NT2/D1 (cell line): ENCODE measurements at regions not wholly inside any gene's neighbourhood (a gene's known extent, or its start where the extent isn't known, plus 50 kb on each side); places are given as distances from the start of the nearest gene placed in this dataset.

ENCODE experiments used
- SUZ12 ChIP-seq: IDR thresholded peaks from 2 replicates; pipeline ENCODE4 v1.6.1; 2011; ENCODE audit not compliant: insufficient read length, insufficient read depth; ENCODE audit errors: extremely low read depth
- YY1 ChIP-seq: IDR thresholded peaks from 2 replicates; pipeline ENCODE4 v1.6.1; 2011; ENCODE audit not compliant: insufficient read length, insufficient read depth
- ZNF274 ChIP-seq: IDR thresholded peaks from 2 replicates; pipeline ENCODE4 v1.6.1; 2011; ENCODE audit warnings: mild to moderate bottlenecking, low read depth, low read length

DNA sequence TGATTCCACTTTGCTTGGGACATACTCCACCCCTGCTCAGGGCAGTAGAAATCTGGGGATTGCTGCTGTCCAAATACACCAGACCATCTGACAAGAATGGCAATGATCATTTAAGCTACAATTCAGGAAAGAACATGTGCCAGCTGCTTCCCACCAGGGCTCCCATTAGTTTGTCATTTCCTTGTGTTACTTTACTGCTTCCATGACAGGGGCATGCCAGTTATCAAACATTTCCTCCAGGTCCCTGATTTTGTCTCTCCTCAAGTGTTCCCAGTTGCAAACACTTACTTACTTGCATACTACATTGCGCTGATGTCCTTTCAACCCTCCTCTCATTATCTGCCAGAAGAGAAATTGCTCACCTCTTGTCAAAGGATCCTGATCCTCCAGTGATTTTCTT is 474.5 kb upstream of the DCC start:
- no peak for TF ChIP-seq ZNF274
- TF ChIP-seq YY1 = no peak
- no peak for TF ChIP-seq SUZ12
